ENCODE measurements at regions not wholly inside any gene's neighbourhood (a gene's known extent, or its start where the extent isn't known, plus 50 kb on each side); places are given as distances from the start of the nearest gene placed in this dataset.

DNA sequence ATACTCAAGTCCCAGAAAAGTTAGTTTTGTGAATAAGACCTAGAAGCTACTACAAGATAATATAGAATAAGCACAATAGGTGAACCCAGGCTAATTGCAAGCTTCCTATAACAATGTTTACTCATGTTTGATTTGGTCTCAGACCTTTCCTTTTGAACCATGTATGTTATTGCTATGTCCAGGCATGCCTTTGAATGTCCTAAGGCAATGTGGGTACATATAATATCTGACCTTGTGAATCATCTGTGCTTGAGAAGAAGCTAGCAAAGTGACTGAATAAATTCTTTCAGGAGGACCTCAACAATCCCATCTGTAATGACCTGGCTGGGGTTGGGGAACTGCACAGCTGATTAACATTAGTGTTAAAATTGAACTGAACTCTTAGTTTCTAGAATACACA lies 1285.9 kb upstream of the CELF4 start:
- no peak for TF ChIP-seq CTCF (IDR thresholded peaks at IDR 0.05)
- TF ChIP-seq POLR2A (IDR thresholded peaks at IDR 0.05) = no peak
- TF ChIP-seq EP300 (IDR thresholded peaks at IDR 0.05) = no peak

All from ovary (tissue), 3 donors.